HG02763 (cell line): ENCODE measurements at regions not wholly inside any gene's neighbourhood (a gene's known extent, or its start where the extent isn't known, plus 50 kb on each side); places are given as distances from the start of the nearest gene placed in this dataset.

Experiments used
- ATAC-seq: cut with Tn5 transposase; IDR thresholded peaks from one replicate; pipeline ENCODE4 v1.9.1; 2021; ENCODE audit warnings: mild to moderate bottlenecking, moderate library complexity; ENCODE audit not compliant: unreplicated experiment

DNA sequence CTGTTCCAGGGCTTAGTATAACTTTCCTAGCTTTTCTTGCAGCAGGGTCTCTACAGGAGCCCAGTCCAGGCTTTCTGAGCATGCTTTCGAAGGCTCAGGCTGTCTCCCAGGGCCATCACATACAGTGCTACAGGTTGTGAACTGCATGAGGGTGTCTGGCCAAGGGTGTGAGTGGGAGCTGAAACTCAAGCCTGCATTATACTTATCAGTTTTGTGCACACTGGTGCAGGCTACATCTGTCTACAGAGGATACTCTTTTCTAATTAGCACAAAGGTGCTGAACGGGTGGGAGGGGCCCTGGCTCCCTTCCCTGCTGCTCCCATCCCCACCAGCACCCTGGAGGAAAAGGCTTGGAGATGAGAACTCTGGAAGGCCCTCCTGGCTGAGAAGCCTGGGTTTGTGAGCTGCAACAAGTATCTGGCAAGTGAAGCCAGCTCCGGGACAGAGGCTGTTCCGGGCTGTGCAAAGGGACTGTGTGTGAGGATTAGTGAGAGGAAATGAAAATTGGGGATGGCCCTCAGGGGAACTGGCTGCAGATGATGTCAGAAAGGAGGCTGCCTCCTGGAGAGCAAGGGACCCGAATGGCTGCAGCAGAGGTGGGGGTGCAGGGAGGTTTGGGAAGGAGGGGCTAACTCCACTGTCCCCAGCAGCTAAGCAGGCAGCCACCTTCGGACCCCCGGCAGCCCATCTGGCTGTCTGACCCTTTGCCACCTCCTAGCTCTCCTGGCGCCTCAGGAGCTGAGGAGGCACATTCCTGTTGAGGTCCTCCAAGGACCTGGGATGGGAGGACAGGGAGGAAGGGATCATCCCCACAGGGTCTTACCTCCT, 68.5 kb downstream of the EFNB1 start:
- no peak for ATAC-seq

DNA sequence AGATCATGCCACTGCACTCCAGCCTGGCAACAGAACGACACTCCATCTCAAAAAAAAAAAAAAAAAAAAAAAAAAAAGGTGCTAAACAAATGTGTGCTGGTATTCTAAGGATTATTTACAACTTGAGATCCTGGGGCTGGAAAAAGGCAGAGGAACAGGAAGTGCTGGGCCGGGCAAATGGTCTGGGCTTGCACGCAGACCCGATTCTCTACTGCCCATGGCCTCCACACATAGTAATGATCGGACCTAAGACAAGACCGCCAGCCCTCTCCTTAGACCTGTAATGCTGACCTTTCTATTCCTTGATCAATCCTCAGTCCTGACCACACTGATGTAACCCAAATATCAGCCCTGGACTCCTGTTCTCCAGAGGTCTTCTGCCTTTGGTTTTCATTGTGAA, 67.8 kb downstream of the EFNB1 start:
- no peak for ATAC-seq

DNA sequence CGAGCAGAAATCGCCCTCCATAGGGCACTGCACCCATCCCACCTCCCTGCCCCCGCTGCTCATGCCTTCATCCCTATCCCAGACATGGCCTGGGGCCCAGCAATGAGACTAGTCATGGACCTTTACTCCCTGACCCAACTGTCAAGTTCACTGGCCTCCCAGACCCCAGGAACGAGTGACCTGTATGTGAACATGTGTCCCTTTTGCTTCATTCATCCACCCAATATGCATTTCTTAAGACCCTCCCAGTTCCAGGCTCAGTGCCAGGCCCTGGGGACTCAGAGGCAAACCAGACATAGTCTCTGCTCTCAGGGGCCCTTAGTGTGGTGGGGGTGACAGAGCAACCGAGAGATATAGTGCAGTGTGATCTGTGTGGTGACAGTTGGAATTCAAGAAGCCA, 67.0 kb downstream of the EFNB1 start:
- ATAC-seq, result no peak

DNA sequence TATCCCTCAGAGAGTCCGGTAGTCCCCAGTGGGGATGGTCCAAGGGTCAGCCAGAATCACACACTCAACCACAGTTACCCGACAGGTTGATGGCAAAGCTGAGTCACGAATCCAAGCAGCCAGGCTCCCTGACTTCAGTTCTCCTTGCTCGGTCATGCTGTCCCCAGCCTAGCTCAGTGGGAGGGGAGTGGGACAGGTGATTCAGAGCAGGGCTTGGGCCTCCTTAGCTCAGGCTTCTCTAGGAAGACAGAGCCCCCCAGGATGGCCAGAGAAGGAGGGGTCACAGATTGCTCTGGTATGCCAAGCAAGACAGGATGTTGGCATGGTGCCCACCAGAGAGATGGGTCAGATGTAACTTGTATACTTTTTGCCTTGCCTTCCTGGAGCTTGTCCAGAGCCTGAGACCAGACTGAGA, 66.5 kb downstream of the EFNB1 start:
- no peak for ATAC-seq

DNA sequence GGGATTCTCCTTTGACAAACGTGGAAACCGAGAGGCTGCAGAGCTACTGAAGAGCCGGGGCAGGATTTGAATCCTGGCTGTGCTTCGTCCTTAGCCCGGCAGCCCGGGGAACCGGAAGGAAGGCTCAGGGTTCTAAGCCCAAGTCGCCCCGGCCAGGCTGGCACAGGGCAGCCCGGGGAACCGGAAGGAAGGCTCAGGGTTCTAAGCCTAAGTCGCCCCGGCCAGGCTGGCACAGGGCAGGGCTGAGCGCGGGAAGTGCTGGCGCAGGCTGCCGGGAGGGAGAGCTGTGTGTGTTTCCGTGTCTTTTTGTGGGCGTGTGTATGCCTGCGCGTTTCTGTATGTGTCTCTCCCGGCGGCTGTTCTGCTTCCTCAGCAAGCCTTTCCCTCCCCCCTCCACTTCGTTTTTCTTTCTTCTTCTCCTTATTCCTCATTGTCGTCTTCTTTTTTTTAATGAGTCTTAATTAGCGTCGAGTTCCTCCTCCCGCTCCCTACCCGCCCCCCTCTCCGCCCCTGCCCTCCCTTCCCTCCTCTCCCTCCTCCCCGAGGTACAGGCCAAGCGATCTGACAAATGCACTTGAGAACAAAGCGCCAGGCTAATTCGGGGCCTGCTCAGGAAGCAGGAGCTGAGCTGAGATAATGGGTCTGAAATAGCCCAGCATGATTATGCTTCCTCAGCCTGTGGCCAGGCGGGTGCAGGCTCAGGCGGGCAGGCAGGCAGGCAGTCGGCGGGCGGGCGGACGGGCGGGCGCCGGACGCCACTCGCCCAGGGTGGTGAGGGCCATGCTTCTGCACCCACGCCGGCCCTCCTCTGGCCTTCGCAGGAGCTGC, 65.9 kb downstream of the EFNB1 start:
- ATAC-seq, result no peak

DNA sequence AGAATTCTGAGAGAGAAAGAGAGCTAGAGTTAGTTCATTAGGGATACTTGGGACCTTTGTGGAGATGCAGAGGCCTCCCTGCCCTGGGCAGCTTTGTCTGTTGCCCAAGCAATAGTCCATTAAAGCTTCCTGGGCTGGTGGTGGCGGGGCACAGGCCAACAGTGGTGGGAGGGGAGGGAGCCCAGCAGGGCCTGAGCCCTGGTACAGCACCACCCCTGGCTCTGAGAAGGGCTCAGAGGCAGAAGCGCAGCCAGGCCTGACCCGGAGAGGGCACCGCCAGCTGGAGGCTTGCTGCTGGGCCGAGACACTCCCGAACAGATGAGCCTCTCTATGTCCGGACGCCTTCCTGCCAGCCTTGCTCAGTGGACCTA, 65.3 kb downstream of the EFNB1 start:
- no peak for ATAC-seq

DNA sequence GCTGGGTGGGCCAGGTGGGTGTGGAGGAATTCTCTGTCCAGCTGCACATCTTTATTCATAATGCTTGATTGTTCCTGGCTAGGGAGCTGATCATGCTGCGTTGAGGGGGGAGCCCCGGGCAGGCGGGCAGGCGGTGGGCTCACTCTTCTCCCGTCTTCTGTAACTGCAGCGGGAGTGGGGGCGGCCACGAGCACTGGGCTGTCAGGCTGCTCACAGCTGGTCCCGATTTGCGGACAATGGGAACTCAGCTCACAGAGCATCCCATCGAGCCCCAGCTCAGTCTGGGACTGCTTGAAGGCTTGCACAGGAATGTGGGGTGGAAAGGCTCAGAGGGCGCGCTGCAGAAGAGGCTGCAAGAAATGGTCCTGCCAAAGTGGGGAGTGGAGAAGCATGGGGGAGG, 63.8 kb downstream of the EFNB1 start:
- no peak for ATAC-seq

DNA sequence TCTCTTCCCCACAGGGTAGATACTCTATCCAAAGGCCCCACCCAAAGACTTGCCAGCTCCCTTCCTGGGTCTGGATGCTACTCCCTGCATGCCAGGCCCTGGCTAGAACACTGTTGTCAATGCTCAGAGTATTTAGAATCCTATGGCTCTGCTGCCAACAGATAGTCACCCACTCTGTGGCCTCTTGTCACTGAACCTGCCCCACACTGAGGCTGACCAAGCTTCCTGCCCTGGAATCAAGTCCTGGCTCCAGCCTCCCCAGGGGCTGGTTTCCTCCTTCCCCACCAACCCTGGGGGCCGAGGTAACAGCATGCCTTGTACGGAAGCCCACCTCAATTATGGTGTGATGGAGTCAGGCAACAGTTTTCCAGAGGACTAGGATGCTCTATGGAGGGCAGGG, 63.3 kb downstream of the EFNB1 start:
- no peak for ATAC-seq
